HUDEP-2 (cell line): ENCODE measurements at regions not wholly inside any gene's neighbourhood (a gene's known extent, or its start where the extent isn't known, plus 50 kb on each side); places are given as distances from the start of the nearest gene placed in this dataset.
"Not testable (repeated sequence)": the region's sequence is repeated elsewhere in the genome, so short reads cannot be mapped to it uniquely, and the experiment has no call there.

Experiments
- DNase-seq, 76 experiments: peaks; one replicate each; lab custom pipeline; 2025; ENCODE audit not compliant: unreplicated experiment in 76 of 76; lab: John Stamatoyannopoulos, UW

- DNase-seq = not testable (repeated sequence)
Observed at GRCh38 chr5:113715921-113716320, 202.4 kb downstream of the YTHDC2 start.

- no peak for DNase-seq
Observed at GRCh38 chr5:113719549-113719948, 206.1 kb downstream of the YTHDC2 start.

GRCh38 chr5:113721171-113721570, 207.7 kb downstream of the YTHDC2 start:
- DNase-seq = no peak

DNA sequence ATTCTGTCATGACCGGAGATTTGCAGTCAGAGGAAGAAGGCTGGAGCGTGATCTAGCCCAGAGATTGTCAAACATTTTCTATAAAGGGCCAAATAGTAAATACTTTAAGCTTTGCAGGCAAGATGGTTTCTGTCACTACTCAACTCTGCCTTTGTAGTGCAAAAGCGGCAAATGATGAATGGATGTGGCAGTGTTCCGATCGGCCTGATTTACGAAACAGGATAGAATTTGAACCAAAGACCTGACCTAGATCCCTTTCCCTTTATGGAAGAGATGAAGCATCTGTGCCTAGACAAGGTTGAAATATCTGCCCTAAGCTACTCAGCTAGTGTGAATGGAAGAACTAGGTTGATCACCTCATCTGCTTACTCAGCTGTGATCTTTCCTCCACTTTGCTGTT, 209.5 kb downstream of the YTHDC2 start:
- no peak for DNase-seq

DNA sequence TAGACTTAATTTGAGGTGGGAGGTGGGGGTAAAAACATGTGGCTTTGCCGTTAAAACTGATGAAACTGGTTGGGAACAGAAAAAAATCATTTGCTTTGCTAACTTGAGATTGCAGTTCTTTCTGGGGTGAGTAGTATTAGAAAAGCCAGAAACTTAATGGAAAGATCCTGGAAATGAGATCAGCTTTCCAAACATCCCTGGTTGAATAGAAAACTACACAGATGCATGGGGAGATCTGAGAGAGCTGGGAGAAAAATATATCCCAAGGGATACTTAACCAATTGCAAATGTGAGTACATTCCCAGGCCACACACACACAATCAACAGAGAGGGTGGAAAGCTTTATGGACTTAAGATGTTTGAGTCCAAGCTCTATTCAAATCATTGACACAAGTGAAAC, 222.3 kb downstream of the YTHDC2 start:
- DNase-seq = no peak

- no peak for DNase-seq
Observed at GRCh38 chr5:113742176-113742575, 228.7 kb downstream of the YTHDC2 start.

DNA sequence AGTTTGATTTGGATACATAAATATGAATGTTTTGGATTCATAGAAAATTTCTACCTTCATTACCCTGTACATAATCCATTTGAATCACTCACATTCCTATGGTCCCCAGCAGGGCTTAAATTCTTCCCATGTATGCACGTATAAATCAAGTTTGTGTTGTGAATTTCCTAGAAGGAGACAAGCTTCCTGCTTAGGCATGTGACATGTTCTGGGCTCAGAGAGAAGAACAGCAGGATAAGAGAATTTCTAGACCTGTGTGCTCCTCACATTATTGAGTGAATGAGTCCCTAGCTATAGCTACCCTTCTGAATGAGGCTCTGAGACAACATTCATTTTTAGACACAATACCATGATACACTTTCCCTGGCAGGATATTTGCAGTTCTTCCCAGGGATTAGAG, 229.1 kb downstream of the YTHDC2 start:
- DNase-seq = no peak

GRCh38 chr5:113748403-113748802, 234.9 kb downstream of the YTHDC2 start:
- DNase-seq = no peak

GRCh38 chr5:113749334-113749733, 235.8 kb downstream of the YTHDC2 start:
- no peak for DNase-seq

DNA sequence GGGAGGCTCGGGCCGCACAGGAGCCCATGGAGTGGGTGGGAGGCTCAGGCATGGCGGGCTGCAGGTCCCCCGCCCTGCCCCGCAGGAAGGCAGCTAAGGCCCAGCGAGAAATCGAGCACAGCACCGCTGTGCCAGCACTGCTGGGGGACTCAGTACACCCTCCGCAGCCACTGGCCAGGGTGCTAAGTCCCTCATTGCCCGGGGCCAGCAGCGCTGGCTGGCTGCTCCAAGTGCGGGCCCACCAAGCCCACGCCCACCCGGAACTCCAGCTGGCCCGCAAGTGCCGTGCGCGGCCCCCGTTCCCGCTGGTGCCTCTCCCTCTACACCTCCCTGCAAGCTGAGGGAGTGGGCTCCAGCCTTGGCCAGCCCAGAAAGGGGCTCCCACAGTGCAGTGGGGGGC, 239.7 kb downstream of the YTHDC2 start:
- DNase-seq = not testable (repeated sequence)

DNA sequence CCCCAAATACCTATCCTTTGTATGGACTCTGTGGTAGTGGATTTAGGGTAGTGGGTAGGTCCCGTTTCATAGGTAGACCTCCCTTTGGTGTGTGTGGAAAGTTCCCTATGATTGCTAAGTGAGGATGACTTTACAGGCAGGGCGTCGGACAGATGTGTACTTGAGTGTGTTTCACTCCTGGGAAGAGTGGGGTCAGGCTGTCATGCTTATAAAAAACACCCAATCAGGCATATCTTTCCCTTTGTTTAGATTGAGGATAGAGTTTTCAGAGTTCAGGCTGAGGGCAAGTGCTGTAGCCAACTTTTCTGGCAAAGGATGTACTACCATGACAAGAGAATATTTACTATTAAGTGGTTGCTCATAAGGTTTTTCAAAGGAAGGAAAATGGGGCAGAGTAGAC, 242.0 kb downstream of the YTHDC2 start:
- DNase-seq = no peak

DNA sequence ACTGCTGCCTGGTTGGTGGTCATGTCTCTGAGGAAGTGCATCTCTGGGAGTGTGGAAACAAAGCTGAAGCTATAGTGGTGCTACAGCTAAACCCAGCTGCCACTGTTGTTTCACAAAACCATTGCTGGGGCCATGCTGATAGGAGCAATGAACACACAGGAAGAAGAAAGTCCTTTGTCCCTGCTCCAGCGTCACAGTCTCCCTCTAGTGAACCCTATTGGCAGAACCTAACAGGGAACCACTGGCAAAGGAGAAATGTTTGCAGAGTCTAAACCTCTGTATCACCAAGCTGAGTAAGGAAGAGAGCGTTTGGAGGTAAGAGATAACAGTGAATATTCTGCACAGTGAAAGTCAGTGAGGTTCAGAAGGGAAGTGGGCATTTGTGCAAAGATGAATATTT, 244.0 kb downstream of the YTHDC2 start:
- DNase-seq = no peak

DNA sequence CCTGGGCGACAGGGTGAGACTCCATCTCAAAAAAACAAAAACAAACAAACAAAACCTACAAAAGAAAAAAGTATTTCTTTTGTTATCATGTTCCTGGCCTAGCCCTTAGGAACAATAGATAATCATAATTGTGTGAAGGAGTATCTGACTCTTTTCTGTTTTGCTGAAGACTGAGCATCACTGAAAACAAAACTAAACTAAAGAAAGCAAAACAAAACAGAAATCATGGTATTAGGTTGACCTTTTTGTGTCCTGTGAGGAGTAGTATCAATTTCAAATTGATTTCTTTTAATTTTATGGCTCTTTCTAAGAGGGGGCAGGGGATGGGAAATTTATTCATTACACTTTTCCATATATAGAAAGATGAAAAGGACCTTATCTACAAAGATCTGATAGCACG, 246.0 kb downstream of the YTHDC2 start:
- no peak for DNase-seq

- DNase-seq = no peak
Observed at GRCh38 chr5:113760486-113760885, 247.0 kb downstream of the YTHDC2 start.

- DNase-seq = no peak
Observed at GRCh38 chr5:113761594-113761993, 248.1 kb downstream of the YTHDC2 start.

DNA sequence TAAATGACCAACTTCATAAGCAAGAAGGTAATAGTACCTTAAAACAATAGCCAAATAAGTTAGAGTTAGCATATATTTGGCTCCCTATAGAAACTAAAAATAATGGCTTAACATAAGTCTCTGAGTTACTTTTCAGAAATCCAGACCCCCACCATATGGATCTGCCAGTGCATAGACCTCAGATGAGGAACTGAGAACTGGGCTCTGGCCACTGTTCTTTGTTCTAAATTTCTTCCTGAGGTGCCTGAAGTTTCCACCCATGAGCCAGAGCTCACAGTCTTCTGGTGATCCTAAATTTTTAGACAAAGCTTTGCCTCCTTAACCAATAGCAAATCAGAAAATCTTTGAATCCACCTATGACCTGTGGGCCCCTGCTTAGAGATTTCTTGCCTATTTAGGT, 250.9 kb downstream of the YTHDC2 start:
- no peak for DNase-seq

GRCh38 chr5:113766827-113767226, 253.3 kb downstream of the YTHDC2 start:
- DNase-seq = not testable (repeated sequence)

DNA sequence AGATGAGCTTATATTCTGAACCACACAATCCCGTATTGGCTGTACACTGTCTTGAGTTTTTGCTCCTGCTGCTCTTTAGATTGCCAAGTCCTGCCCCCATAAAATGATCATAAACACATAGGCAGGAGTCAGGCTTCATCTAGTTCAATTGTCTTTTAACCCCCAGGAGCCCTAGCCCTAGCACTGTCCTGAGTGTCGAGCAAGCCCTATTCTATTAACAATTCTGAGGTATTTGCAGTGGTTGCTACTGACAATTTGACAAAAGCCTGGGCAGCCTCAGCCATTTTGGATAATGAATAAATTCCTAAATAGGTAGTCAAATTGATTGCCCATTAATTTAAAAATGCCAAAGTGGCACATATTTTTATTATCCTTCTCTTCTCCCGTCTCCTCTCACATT, 257.2 kb downstream of the YTHDC2 start:
- no peak for DNase-seq

DNA sequence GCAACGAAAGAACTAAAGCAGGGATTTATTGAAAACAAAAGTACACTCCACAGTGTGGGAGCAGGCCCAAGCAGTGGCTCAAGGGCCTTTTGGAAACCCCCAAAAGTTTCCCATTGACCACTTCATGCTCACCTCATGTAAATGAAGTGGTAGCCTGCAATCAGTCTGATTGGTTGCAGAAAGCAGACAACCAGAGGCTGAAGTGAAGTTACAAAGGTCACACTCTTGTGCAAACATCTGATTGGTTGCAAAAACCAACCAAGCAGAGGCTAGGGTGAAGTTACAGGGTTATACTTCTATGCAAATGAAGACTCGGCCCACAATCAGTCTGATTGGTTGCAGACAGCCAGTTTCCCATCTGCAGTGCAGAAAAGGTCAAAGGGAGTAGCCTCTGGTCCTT, 258.0 kb downstream of the YTHDC2 start:
- no peak for DNase-seq

GRCh38 chr5:113776168-113776567, 262.7 kb downstream of the YTHDC2 start:
- DNase-seq = no peak

DNA sequence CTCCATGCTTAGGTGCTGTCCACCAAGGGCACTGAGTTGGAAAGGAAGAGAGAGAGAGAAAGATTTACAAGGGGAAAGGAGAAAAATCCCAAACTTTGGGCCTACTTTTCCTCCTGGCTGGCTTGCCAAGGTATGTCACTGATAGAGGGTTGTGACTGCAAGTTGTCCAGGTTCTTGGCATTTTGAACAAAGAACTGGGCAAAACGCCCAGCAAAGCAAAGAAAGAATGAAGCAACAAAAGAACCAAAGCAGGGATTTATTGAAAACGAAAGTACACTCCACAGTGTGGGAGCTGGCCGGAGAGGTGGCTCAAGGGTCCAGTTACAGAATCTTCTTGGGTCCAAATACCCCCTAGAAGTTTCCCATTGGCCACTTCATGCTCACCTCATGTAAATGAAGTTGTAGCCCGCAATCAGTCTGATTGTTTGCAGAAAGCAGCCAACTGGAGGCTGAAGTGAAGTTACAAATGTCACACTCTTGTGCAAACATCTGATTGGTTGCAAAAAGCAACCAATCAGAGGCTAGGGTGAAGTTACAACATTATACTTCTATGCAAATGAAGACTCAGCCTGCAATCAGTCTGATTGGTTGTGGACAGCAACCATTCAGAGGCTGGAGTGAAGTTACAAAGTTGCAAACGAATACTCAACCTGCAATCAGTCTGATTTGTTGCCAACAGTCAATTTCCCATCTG, 263.5 kb downstream of the YTHDC2 start:
- DNase-seq = no peak

DNA sequence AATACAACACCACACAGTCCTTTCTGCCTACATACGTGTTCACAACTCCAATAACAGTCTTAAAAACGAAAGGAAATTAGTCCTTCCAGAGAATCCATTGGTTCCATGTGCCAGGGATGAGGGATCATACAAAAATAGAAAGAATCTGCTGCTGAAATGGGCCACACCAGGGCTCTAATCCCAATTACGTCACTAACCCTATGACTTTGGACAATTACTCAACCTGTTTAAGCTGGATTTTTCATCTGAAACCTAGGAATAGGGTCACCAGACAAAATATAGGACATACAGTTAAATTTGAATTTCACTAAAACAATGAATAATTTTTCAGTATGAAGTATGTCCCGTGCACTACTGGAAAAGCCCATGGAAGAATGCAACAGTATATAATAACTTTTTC, 264.7 kb downstream of the YTHDC2 start:
- DNase-seq = no peak

GRCh38 chr5:113788141-113788655, 274.7 kb downstream of the YTHDC2 start:
- DNase-seq = no peak
